Neural cell (in vitro differentiated cells): ENCODE measurements at regions not wholly inside any gene's neighbourhood (a gene's known extent, or its start where the extent isn't known, plus 50 kb on each side); places are given as distances from the start of the nearest gene placed in this dataset.

Experiments used
- H2AFZ ChIP-seq: fragments of 200-600, 300-800 bp; sonication (generic), shearing (Covaris generic); 2 replicates; pipeline ENCODE4 v1.6.0; 2014; ENCODE audit warnings: low read depth, mild to moderate bottlenecking, antibody characterized with exemption, low read length, moderate library complexity
- H3F3A ChIP-seq: fragments of 200-600 bp; shearing (Covaris generic); 2 replicates; pipeline ENCODE4 v1.6.1; 2016; ENCODE audit warnings: mild to moderate bottlenecking, moderate library complexity, mixed read lengths, antibody characterized with exemption, low read length; ENCODE audit not compliant: insufficient read depth, poor library complexity, severe bottlenecking
- H3K27ac ChIP-seq: fragments of 200-600, 300-800 bp; sonication (generic), shearing (Covaris generic); 2 replicates; pipeline ENCODE4 v1.5.1; 2014; ENCODE audit warnings: mild to moderate bottlenecking, low read length, moderate library complexity
- H3K27me3 ChIP-seq: fragments of 300-800, 200-600 bp; sonication (generic), shearing (Covaris generic); 2 replicates; pipeline ENCODE4 v1.6.0; 2014; ENCODE audit warnings: mild to moderate bottlenecking, low read depth, low read length, moderate library complexity; ENCODE audit not compliant: insufficient read depth
- H3K36me3 ChIP-seq: fragments of 300-800, 200-600 bp; sonication (generic), shearing (Covaris generic); 2 replicates; pipeline ENCODE4 v1.5.1; 2014; ENCODE audit warnings: mild to moderate bottlenecking, antibody characterized with exemption, low read length, moderate library complexity; ENCODE audit not compliant: insufficient read depth
- H3K4me2 ChIP-seq: fragments of 300-800, 200-600 bp; sonication (generic), shearing (Covaris generic); 2 replicates; pipeline ENCODE4 v1.6.0; 2014; ENCODE audit warnings: mild to moderate bottlenecking, low read length
- H3K4me3 ChIP-seq: fragments of 300-800, 200-600 bp; sonication (generic), shearing (Covaris generic); 2 replicates; pipeline ENCODE4 v1.5.1; 2014; ENCODE audit warnings: mild to moderate bottlenecking, low read length, moderate library complexity
- H3K79me2 ChIP-seq: fragments of 200-600 bp; shearing (Covaris generic); replicated peaks from 2 replicates; pipeline ENCODE4 v1.6.0; 2014; ENCODE audit warnings: mild to moderate bottlenecking, low read length, moderate library complexity; ENCODE audit not compliant: insufficient read depth
- H3K9ac ChIP-seq: fragments of 300-800, 200-600 bp; sonication (generic), shearing (Covaris generic); 2 replicates; pipeline ENCODE4 v1.6.1; 2016; ENCODE audit warnings: mild to moderate bottlenecking, low read length, mixed read lengths
- H3K9me2 ChIP-seq: fragments of 200-600 bp; shearing (Covaris generic); 2 replicates; pipeline ENCODE4 v1.6.1; 2016; ENCODE audit warnings: mild to moderate bottlenecking, low read length, mixed read lengths; ENCODE audit not compliant: insufficient read depth
- H3K9me3 ChIP-seq: fragments of 200-600, 300-800 bp; sonication (generic), shearing (Covaris generic); 2 replicates; pipeline ENCODE4 v1.6.1; 2016; ENCODE audit warnings: mild to moderate bottlenecking, mixed run types, low read length, moderate library complexity, mixed read lengths
- H4K20me1 ChIP-seq: fragments of 200-600 bp; shearing (Covaris generic); 2 replicates; pipeline ENCODE4 v1.6.1; 2016; ENCODE audit warnings: mild to moderate bottlenecking, mixed run types; ENCODE audit not compliant: insufficient read depth
- EP300 ChIP-seq: fragments of 450-650 bp; conservative IDR thresholded peaks from 2 replicates; pipeline ENCODE4 v1.6.1; 2014; ENCODE audit warnings: antibody characterized with exemption, mild to moderate bottlenecking, moderate library complexity; ENCODE audit not compliant: poor library complexity, severe bottlenecking
- EZH2 ChIP-seq: fragments of 200-600, 300-800 bp; shearing (Covaris generic), sonication (generic); IDR thresholded peaks from 2 replicates; pipeline ENCODE4 v1.6.1; 2014; ENCODE audit warnings: antibody characterized with exemption, low read length, borderline replicate concordance, mild to moderate bottlenecking; ENCODE audit not compliant: insufficient read depth, poor library complexity, severe bottlenecking
- MXI1 ChIP-seq: fragments of 450-650 bp; conservative IDR thresholded peaks from 2 replicates; pipeline ENCODE4 v1.6.1; 2014; ENCODE audit warnings: antibody characterized with exemption, mild to moderate bottlenecking; ENCODE audit not compliant: poor library complexity, severe bottlenecking
- POLR2AphosphoS5 ChIP-seq: IDR thresholded peaks from 2 replicates; pipeline ENCODE4 v1.6.1; 2012
- RAD21 ChIP-seq: fragments of 450-650 bp; conservative IDR thresholded peaks from 2 replicates; pipeline ENCODE4 v1.6.1; 2014; ENCODE audit warnings: antibody characterized with exemption, mild to moderate bottlenecking, moderate library complexity
- SMC3 ChIP-seq: fragments of 450-650 bp; conservative IDR thresholded peaks from 2 replicates; pipeline ENCODE4 v1.6.1; 2014; ENCODE audit warnings: antibody characterized with exemption, mild to moderate bottlenecking, moderate library complexity; ENCODE audit not compliant: poor library complexity
- TAF1 ChIP-seq: IDR thresholded peaks from 2 replicates; pipeline ENCODE4 v1.6.1; 2012; ENCODE audit warnings: low read depth
- TF ChIP-seq, protein P1 (sequence below): IDR thresholded peaks from 2 replicates; pipeline ENCODE4 v1.6.1; 2012; ENCODE audit warnings: borderline replicate concordance
- TF ChIP-seq, protein P2 (sequence below): fragments of 450-650 bp; IDR thresholded peaks from 2 replicates; pipeline ENCODE4 v1.5.1; 2014; ENCODE audit warnings: antibody characterized with exemption, mild to moderate bottlenecking, moderate library complexity; ENCODE audit not compliant: poor library complexity, severe bottlenecking

DNA sequence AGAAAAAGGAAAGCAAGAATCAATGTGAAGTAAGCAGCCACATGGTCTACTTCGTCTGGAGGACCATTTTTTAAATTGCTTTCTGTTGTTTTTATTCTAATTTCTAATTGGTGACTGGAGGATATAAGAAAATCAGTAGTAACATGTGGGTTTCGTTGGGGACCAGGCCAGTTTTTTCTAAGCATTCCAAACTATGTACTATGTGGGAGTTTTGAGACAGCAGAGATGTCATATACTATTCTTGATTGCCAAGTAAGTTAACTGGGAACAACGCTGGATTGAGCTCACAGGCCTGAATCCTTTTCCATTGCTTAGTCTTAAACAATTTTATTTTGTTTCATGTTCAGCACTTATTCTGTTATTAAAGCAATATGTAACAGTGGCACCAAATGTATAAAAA is 225.7 kb downstream of the TMEM167A start:
- Histone ChIP-seq H3K4me3 (no peak overlapping the region), H3K9me2 (no peaks in the 10 kb centered on the region), H4K20me1 (no peaks in the 10 kb centered on the region), H2AFZ (no peak overlapping the region), H3K9me3 (no peaks in the 10 kb centered on the region), H3K27me3 (no peaks in the 10 kb centered on the region), H3F3A (no peaks in the 10 kb centered on the region), H3K27ac (no peak overlapping the region), H3K9ac (no peak overlapping the region), H3K36me3 (no peaks in the 10 kb centered on the region), H3K79me2 (no peaks in the 10 kb centered on the region), H3K4me2 (no peak overlapping the region)
- no peak for TF ChIP-seq RAD21
- no peak for TF ChIP-seq SMC3
- TF ChIP-seq, protein P1, sequence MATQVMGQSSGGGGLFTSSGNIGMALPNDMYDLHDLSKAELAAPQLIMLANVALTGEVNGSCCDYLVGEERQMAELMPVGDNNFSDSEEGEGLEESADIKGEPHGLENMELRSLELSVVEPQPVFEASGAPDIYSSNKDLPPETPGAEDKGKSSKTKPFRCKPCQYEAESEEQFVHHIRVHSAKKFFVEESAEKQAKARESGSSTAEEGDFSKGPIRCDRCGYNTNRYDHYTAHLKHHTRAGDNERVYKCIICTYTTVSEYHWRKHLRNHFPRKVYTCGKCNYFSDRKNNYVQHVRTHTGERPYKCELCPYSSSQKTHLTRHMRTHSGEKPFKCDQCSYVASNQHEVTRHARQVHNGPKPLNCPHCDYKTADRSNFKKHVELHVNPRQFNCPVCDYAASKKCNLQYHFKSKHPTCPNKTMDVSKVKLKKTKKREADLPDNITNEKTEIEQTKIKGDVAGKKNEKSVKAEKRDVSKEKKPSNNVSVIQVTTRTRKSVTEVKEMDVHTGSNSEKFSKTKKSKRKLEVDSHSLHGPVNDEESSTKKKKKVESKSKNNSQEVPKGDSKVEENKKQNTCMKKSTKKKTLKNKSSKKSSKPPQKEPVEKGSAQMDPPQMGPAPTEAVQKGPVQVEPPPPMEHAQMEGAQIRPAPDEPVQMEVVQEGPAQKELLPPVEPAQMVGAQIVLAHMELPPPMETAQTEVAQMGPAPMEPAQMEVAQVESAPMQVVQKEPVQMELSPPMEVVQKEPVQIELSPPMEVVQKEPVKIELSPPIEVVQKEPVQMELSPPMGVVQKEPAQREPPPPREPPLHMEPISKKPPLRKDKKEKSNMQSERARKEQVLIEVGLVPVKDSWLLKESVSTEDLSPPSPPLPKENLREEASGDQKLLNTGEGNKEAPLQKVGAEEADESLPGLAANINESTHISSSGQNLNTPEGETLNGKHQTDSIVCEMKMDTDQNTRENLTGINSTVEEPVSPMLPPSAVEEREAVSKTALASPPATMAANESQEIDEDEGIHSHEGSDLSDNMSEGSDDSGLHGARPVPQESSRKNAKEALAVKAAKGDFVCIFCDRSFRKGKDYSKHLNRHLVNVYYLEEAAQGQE: no peak
- TF ChIP-seq POLR2AphosphoS5: no peak
- TF ChIP-seq, protein P2, sequence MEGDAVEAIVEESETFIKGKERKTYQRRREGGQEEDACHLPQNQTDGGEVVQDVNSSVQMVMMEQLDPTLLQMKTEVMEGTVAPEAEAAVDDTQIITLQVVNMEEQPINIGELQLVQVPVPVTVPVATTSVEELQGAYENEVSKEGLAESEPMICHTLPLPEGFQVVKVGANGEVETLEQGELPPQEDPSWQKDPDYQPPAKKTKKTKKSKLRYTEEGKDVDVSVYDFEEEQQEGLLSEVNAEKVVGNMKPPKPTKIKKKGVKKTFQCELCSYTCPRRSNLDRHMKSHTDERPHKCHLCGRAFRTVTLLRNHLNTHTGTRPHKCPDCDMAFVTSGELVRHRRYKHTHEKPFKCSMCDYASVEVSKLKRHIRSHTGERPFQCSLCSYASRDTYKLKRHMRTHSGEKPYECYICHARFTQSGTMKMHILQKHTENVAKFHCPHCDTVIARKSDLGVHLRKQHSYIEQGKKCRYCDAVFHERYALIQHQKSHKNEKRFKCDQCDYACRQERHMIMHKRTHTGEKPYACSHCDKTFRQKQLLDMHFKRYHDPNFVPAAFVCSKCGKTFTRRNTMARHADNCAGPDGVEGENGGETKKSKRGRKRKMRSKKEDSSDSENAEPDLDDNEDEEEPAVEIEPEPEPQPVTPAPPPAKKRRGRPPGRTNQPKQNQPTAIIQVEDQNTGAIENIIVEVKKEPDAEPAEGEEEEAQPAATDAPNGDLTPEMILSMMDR: no peak
- no peak for TF ChIP-seq EP300
- TF ChIP-seq TAF1: no peak
- no peak for TF ChIP-seq MXI1
- no peak for TF ChIP-seq EZH2

DNA sequence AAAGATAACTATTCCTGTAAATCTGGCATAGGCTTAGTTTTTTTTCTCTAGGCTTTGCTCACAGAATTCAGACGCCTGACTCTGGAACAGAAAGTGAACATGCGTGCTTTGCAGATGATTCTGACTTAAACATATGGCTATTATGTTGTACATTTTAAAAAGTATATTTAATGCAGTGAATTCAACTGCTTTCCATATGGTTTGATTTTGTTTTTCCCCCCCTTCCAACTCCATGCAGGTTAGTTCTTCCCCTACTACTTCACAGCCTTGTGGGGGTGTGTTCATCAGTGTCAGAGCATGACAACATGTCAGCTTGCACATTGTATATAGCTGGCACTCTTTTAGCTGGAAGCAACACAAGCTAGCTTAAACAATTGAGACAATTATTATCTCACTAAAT is 226.8 kb downstream of the TMEM167A start:
- Histone ChIP-seq H3K4me3 (no peak overlapping the region), H3K4me2 (no peak overlapping the region), H3F3A (no peaks in the 10 kb centered on the region), H4K20me1 (no peaks in the 10 kb centered on the region), H3K27ac (no peak overlapping the region), H3K9ac (no peak overlapping the region), H3K36me3 (no peaks in the 10 kb centered on the region), H3K27me3 (no peaks in the 10 kb centered on the region), H3K9me3 (no peaks in the 10 kb centered on the region), H2AFZ (no peak overlapping the region), H3K9me2 (no peaks in the 10 kb centered on the region), H3K79me2 (no peaks in the 10 kb centered on the region)
- TF ChIP-seq, protein P2: no peak
- no peak for TF ChIP-seq POLR2AphosphoS5
- no peak for TF ChIP-seq SMC3
- TF ChIP-seq EZH2: no peak
- no peak for TF ChIP-seq TAF1
- no peak for TF ChIP-seq MXI1
- no peak for TF ChIP-seq RAD21
- no peak for TF ChIP-seq EP300
- TF ChIP-seq, protein P1: no peak
